ENCODE measurements at regions not wholly inside any gene's neighbourhood (a gene's known extent, or its start where the extent isn't known, plus 50 kb on each side); places are given as distances from the start of the nearest gene placed in this dataset.
A peak's percentile ranks its signal among the peaks of the same experiment; 100 is the strongest.

DNA sequence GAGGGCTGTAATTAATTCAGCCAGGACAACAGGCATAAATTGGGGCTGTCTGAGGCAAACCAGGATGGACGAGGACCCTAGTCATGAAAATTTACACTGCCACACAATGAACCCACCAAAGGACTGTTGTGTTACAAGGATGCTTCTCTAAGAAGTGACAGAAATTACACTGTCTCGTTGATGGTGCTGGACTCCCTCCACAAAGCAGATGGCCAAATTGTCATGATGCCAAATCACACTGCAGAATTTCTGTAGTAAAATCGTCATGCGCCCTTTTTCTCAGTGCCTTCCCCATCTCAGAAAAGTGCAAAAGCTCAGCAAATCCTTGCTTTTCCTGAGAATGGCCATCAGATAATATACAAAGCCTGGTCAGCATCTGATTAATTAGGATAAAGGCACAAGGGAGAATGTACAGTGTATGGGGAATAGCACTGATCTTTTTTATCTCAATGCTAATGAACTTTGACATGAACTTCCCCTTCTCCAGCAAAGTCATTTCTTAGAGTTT is 545.8 kb downstream of the CSNK1G3 start:
- no peaks in the 10 kb centered on the region for H3K27me3 ChIP-seq (ENCODE audit: control insufficient read depth in 2 of 2, insufficient read depth in 2 of 2, low read length in 2 of 2)
- no peaks in the 10 kb centered on the region for H3K9me3 ChIP-seq (replicated peaks in 1 of 2; ENCODE audit: control insufficient read depth in 1 of 2, insufficient read depth in 1 of 2, low read length in 2 of 2)
- peaks cover 16 to 19% of the 10 kb centered on the region in 2 donors for H3K4me1 ChIP-seq (ENCODE audit: control insufficient read depth in 1 of 2, insufficient read depth in 2 of 2, low read length in 2 of 2)
- Mint-ChIP-seq H3K27ac (peak overlapping the region in 5 of 7 donors; percentile 40 to 84 (median 71)), H3K4me3 (peak overlapping the region; percentile 61 to 87), H3K4me1 (peaks cover 21% of the 10 kb centered on the region), H3K9me3 (peaks cover 0 to 7% (median 0%) of the 10 kb centered on the region in 7 donors), H3K27me3 (ENCODE audit: low read depth in 3 of 3) (peaks cover 0 to 3% (median 3%) of the 10 kb centered on the region in 3 donors), H3K36me3 (no peaks in the 10 kb centered on the region)
- TF ChIP-seq, protein P1, sequence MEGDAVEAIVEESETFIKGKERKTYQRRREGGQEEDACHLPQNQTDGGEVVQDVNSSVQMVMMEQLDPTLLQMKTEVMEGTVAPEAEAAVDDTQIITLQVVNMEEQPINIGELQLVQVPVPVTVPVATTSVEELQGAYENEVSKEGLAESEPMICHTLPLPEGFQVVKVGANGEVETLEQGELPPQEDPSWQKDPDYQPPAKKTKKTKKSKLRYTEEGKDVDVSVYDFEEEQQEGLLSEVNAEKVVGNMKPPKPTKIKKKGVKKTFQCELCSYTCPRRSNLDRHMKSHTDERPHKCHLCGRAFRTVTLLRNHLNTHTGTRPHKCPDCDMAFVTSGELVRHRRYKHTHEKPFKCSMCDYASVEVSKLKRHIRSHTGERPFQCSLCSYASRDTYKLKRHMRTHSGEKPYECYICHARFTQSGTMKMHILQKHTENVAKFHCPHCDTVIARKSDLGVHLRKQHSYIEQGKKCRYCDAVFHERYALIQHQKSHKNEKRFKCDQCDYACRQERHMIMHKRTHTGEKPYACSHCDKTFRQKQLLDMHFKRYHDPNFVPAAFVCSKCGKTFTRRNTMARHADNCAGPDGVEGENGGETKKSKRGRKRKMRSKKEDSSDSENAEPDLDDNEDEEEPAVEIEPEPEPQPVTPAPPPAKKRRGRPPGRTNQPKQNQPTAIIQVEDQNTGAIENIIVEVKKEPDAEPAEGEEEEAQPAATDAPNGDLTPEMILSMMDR (IDR thresholded peaks at IDR 0.05), result no peak
- peak overlapping the region in 1 of 2 donors; percentile 66 for H3K27ac ChIP-seq (ENCODE audit: low read depth in 1 of 2, low read length in 2 of 2)
- H4K20me1 ChIP-seq (ENCODE audit: insufficient read depth, low read length), result no peaks in the 10 kb centered on the region
- no peak for DNase-seq
- no peaks in the 10 kb centered on the region for H3K79me2 ChIP-seq (ENCODE audit: insufficient read depth, low read length)
- 0% methylated on average over 3 of the region's 4 CpGs for WGBS (ENCODE audit: insufficient coverage)
- H3K4me2 ChIP-seq (replicated peaks; ENCODE audit: extremely low read depth, low read length, poor library complexity, severe bottlenecking), result peak overlapping the region; percentile 77
- H3K4me3 ChIP-seq (replicated peaks in 1 of 3; ENCODE audit: low read depth in 2 of 3, low read length in 3 of 3), result peak overlapping the region; percentile 19 to 66 (median 43)
- no peaks in the 10 kb centered on the region for H3K36me3 ChIP-seq (replicated peaks in 1 of 2; ENCODE audit: control insufficient read depth in 1 of 2, insufficient read depth in 2 of 2, low read length in 2 of 2)
- intact Hi-C loops (cut with micrococcal nuclease), result no loop called here
- peak overlapping the region; percentile 32 for H3K9ac ChIP-seq (ENCODE audit: insufficient read depth, low read length, poor library complexity, severe bottlenecking)
- H2AFZ ChIP-seq (ENCODE audit: insufficient read depth, low read depth, low read length, poor library complexity, severe bottlenecking), result peak overlapping the region; percentile 3

DNA sequence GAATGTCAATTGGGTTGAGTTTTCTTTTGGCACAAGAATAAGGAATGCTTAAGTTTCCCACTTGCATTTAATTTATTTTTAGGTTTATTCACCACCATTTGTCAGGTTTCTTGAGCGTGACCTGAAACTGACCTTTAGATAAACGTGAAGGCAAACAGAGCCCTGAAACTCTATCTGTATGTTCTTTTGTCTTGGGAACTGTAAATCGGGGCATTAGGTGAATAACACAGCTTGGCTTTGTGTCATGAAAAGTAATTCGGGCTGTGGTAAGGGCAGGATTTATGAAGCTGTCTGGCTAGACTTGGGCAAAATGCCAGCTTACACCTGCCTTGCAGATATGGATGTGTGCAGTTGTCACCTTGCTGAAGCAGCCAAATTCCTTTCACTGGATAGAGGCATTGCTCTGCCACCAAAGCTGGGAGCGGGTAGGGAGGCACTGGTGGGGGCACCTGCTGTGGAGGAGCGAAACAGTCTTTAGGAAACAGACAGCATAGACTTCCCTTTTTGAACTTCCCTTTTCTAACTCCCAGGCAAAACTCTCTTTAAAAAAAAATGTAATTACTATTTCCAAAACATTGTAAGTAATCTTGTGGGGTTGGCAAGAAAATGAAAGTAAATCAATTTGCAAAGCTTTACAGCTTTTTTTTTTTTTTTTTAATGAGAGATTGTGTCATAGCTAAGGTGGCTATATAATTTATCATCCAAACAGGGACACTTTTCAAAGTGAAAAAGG is 545.2 kb downstream of the CSNK1G3 start:
- H4K20me1 ChIP-seq (ENCODE audit: insufficient read depth, low read length), result no peaks in the 10 kb centered on the region
- no peaks in the 10 kb centered on the region for H3K9me3 ChIP-seq (replicated peaks in 1 of 2; ENCODE audit: control insufficient read depth in 1 of 2, insufficient read depth in 1 of 2, low read length in 2 of 2)
- peak; percentile 40 to 51 (median 49) for DNase-seq
- peak overlapping the region; percentile 32 for H3K9ac ChIP-seq (ENCODE audit: insufficient read depth, low read length, poor library complexity, severe bottlenecking)
- H3K79me2 ChIP-seq (ENCODE audit: insufficient read depth, low read length), result no peaks in the 10 kb centered on the region
- H3K9me3 Mint-ChIP-seq, result peaks cover 0 to 5% (median 0%) of the 10 kb centered on the region in 7 donors
- H3K27ac Mint-ChIP-seq, result peak overlapping the region; percentile 41 to 84 (median 67)
- peak overlapping the region; percentile 66 to 87 for H3K4me3 Mint-ChIP-seq
- peaks cover 0 to 3% (median 3%) of the 10 kb centered on the region in 3 donors for H3K27me3 Mint-ChIP-seq (ENCODE audit: low read depth in 3 of 3)
- intact Hi-C loops (cut with micrococcal nuclease), result no loop called here
- peak overlapping the region in 1 of 2 donors; percentile 66 for H3K27ac ChIP-seq (ENCODE audit: low read depth in 1 of 2, low read length in 2 of 2)
- TF ChIP-seq, protein P1 (IDR thresholded peaks at IDR 0.05), result no peak
- 3% methylated on average over 3 of the region's 6 CpGs for WGBS (ENCODE audit: insufficient coverage)
- H2AFZ ChIP-seq (ENCODE audit: insufficient read depth, low read depth, low read length, poor library complexity, severe bottlenecking), result peak overlapping the region; percentile 11
- peaks cover 16 to 19% of the 10 kb centered on the region in 2 donors for H3K4me1 ChIP-seq (ENCODE audit: control insufficient read depth in 1 of 2, insufficient read depth in 2 of 2, low read length in 2 of 2)
- no peaks in the 10 kb centered on the region for H3K36me3 ChIP-seq (replicated peaks in 1 of 2; ENCODE audit: control insufficient read depth in 1 of 2, insufficient read depth in 2 of 2, low read length in 2 of 2)
- no peaks in the 10 kb centered on the region for H3K27me3 ChIP-seq (ENCODE audit: control insufficient read depth in 2 of 2, insufficient read depth in 2 of 2, low read length in 2 of 2)
- H3K36me3 Mint-ChIP-seq, result no peaks in the 10 kb centered on the region
- H3K4me3 ChIP-seq (replicated peaks in 1 of 3; ENCODE audit: low read depth in 2 of 3, low read length in 3 of 3), result peak overlapping the region in 2 of 3 experiments; percentile 43 to 66
- H3K4me1 Mint-ChIP-seq, result peaks cover 21% of the 10 kb centered on the region
- H3K4me2 ChIP-seq (replicated peaks; ENCODE audit: extremely low read depth, low read length, poor library complexity, severe bottlenecking), result peak overlapping the region; percentile 77

Measured in CD14-positive monocyte (primary cell).